BJ (cell line): ENCODE measurements at regions not wholly inside any gene's neighbourhood (a gene's known extent, or its start where the extent isn't known, plus 50 kb on each side); places are given as distances from the start of the nearest gene placed in this dataset.

Experiments
- CTCF ChIA-PET: fragments of 350-600 bp; formaldehyde crosslinking; extraction: SDS; loops from one replicate; lab custom pipeline; 2021; ENCODE audit warnings: antibody characterized with exemption, inconsistent platforms; lab: Yijun Ruan, JAX
- POLR2A ChIA-PET: fragments of 300-600 bp; sonication (Branson Sonifier 250); formaldehyde crosslinking; extraction: SDS; loops from one replicate; lab custom pipeline; 2021; ENCODE audit warnings: antibody characterized with exemption; lab: Charles Lee
- DNase-seq: peaks from one replicate; pipeline ENCODE4 v3.0.0-alpha.2; 2011; ENCODE audit warnings: low read depth
- H3K27me3 ChIP-seq: 2 replicates; pipeline ENCODE4 v1.6.0; 2011; ENCODE audit warnings: low read length; ENCODE audit not compliant: control insufficient read depth, insufficient read depth
- H3K36me3 ChIP-seq: 2 replicates; pipeline ENCODE4 v1.5.1; 2011; ENCODE audit warnings: low read length; ENCODE audit not compliant: control insufficient read depth, insufficient read depth
- H3K4me3 ChIP-seq: 2 replicates; pipeline ENCODE4 v1.5.1; 2011; ENCODE audit warnings: low read depth, mild to moderate bottlenecking, control low read depth, low read length
- CTCF ChIP-seq: IDR thresholded peaks from 2 replicates; pipeline ENCODE4 v1.5.1; 2011; ENCODE audit warnings: low read depth, mild to moderate bottlenecking, control low read depth, inconsistent platforms, low read length, moderate library complexity; ENCODE audit not compliant: insufficient read depth

GRCh38 chr20:40218971-40219370 lies 470.1 kb downstream of the MAFB start:
- DNase-seq, result no peak
- CTCF ChIA-PET, result no interaction called here
- Histone ChIP-seq H3K27me3 (no peaks in the 10 kb centered on the region), H3K36me3 (no peaks in the 10 kb centered on the region), H3K4me3 (no peak overlapping the region)
- no peak for TF ChIP-seq CTCF
- POLR2A ChIA-PET, result no interaction called here

- ChIA-PET CTCF (no interaction called here), POLR2A (interaction anchor here (0.5 kb wide), 1 partner anchor 738 kb away, joined by 3 read pairs; no protein-coding TSS in a partner anchor)
- no peaks in the 10 kb centered on the region for H3K27me3 ChIP-seq
- no peak overlapping the region for H3K4me3 ChIP-seq
- TF ChIP-seq CTCF, result no peak
- no peak for DNase-seq
- H3K36me3 ChIP-seq, result no peaks in the 10 kb centered on the region
Measured at GRCh38 chr20:40218316-40218969, 470.6 kb downstream of the MAFB start.

- Histone ChIP-seq H3K4me3 (no peak overlapping the region), H3K36me3 (no peaks in the 10 kb centered on the region), H3K27me3 (no peaks in the 10 kb centered on the region)
- no peak for DNase-seq
- CTCF ChIA-PET, result interaction anchor here (0.5 kb wide), 1 partner anchor 311 kb away, joined by 3 read pairs; no protein-coding TSS in a partner anchor
- TF ChIP-seq CTCF, result no peak
- POLR2A ChIA-PET, result no interaction called here
Measured at GRCh38 chr20:40207655-40208054, 481.4 kb downstream of the MAFB start.

GRCh38 chr20:40205971-40206370 lies 483.1 kb downstream of the MAFB start:
- ChIA-PET POLR2A (no interaction called here), CTCF (no interaction called here)
- no peak overlapping the region for H3K4me3 ChIP-seq
- DNase-seq, result no peak
- TF ChIP-seq CTCF, result no peak
- no peaks in the 10 kb centered on the region for H3K36me3 ChIP-seq
- no peaks in the 10 kb centered on the region for H3K27me3 ChIP-seq

GRCh38 chr20:40203032-40203431 lies 486.0 kb downstream of the MAFB start:
- Histone ChIP-seq H3K4me3 (no peak overlapping the region), H3K36me3 (no peaks in the 10 kb centered on the region), H3K27me3 (no peaks in the 10 kb centered on the region)
- TF ChIP-seq CTCF, result no peak
- ChIA-PET CTCF (no interaction called here), POLR2A (no interaction called here)
- no peak for DNase-seq
